GM18499 (cell line): ENCODE measurements at regions not wholly inside any gene's neighbourhood (a gene's known extent, or its start where the extent isn't known, plus 50 kb on each side); places are given as distances from the start of the nearest gene placed in this dataset.
"Not testable (repeated sequence)": the region's sequence is repeated elsewhere in the genome, so short reads cannot be mapped to it uniquely, and the experiment has no call there.

ENCODE experiments used
- ATAC-seq: cut with Tn5 transposase; IDR thresholded peaks from one replicate; pipeline ENCODE4 v1.9.1; 2021; ENCODE audit warnings: moderate number of reproducible peaks; ENCODE audit not compliant: insufficient read depth, unreplicated experiment

GRCh38 chr4:122973465-122973864 is 51.1 kb upstream of the NUDT6 start:
- no peak for ATAC-seq

- ATAC-seq: no peak
Measured at GRCh38 chr4:122976111-122976510, 53.7 kb upstream of the NUDT6 start.

GRCh38 chr4:122977103-122977502 is 54.7 kb upstream of the NUDT6 start:
- ATAC-seq: no peak

DNA sequence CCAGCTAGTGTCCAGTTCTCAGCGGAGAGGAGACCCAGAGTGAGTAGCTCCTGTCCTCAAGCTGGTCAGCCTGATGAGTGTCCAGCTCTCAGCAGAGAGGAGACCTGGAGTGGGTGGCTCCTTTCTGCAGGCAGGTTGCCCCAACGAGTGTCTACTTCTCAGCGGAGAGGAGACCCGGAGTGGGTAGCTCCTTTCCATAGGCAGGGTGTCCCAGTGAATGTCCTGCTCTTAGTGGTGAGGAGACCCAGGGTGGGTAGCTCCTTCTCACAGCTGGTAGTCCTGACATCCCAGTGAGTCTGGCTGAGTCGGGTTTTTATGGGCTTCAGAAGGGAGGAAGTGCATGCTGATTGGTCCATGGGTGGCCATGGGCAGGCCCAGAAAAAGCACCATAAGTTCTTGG is 55.7 kb upstream of the NUDT6 start:
- ATAC-seq: no peak

DNA sequence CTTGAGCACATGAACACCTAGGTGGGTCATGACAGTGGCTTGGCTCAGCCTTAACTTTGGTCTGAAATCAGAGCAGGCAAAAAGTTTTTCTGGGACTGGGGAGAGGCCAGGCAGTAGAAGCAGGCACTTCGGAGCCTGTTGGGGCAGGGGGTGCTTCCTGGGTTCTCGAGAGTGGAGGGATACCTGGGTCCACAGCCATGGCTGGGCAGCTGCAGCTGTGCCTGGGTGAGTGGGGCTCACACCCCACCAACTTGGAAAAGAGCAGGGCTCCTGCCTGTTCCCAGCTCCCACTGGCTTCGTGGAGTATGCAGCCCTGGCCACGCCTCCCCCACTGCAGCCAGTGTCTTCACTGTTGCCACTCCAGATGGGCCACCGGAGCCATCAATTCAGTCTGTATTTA is 56.4 kb upstream of the NUDT6 start:
- no peak for ATAC-seq

GRCh38 chr4:122980860-122981259 is 58.5 kb upstream of the NUDT6 start:
- no peak for ATAC-seq

GRCh38 chr4:122988696-122989095 is 66.3 kb upstream of the NUDT6 start:
- ATAC-seq: no peak

DNA sequence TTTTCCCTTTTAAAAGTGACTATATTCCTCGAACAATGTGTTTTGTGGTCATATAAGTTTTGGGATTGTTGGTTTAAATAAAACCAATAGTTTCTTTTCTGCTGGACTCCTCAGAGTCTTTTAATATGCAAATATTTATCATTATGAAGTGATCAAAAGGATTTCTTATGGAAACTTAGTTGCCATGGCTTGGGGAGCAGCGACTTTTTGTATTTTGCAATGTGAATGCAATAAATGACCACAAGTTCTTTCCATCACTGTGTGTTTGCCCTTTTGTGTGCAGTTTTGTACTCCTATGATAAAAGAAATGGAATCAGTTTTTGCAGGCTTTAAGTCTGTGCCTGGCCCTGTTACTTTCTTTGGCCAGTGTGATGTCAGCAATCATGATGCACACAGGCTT is 68.5 kb upstream of the NUDT6 start:
- ATAC-seq: no peak

- no peak for ATAC-seq
Measured at GRCh38 chr4:122992057-122992456, 69.7 kb upstream of the NUDT6 start.

DNA sequence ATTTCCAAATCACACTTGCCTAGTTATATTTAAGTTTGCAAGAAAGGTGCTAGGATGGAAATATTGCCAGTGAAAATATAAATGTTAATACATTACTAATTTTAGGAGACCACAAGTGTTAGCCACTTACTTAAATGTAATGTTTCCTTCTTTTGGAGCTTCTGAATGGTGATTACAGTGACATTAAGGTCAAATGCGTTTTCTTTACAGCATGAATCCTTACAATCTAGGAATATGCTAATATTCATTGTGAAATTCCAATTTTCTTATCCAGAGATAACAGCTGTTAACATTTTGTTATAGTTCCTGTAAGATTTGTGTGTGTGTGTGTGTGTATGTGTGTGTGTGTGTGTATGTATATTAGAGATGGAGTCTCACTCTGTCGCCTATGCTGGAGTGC is 70.2 kb upstream of the NUDT6 start:
- no peak for ATAC-seq

GRCh38 chr4:122996350-122996749 is 74.0 kb upstream of the NUDT6 start:
- no peak for ATAC-seq

DNA sequence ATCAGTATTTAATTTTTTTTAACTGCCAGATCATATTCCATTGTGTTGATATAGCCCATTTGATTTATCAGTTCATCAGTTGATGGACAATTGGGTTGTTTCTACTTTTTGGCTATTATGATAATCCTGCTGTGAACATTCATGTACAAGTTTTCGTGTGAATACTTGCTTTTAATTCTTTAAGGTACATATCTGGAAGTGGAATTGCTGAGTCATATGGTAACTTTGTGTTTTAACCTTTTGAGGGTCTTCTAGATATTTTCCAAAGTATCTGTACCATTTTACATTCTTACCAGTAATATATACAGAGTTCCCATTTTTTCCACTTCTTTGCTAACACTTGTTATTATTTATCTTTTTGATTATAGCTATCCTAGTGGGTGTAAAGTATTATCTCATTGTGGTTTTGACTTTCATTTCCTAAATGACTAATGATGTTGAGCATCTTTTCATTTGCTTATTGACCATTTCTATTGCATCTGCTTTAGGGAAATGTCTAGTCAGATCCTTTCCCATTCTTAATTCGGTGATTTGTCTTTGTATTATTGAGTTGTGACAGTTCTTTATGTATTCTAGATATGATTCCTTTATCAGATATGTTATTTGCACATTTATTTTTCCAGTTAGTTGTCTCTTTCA is 75.2 kb upstream of the NUDT6 start:
- ATAC-seq: peak; percentile 96

GRCh38 chr4:123004079-123004478 is 81.7 kb upstream of the NUDT6 start:
- ATAC-seq: not testable (repeated sequence)

DNA sequence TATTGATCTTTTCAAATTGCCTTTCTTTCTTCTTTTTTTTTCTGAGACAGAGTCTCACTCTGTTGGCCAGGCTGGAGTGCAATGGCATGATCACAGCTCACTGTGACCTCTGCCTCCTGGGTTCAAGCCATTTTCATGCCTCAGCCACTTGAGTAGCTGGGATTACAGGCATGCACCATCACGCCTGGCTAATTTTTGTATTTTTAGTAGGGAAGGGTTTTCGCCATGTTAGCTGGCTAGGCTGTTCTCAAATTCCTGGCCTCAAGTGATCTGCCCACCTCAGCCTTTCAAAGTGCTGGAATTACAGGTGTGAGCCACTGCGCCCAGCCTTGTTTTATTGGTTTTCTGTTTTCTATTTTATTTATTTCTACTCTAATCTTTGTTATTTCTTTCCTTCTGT is 82.7 kb upstream of the NUDT6 start:
- not testable (repeated sequence) for ATAC-seq

GRCh38 chr4:123007679-123008078 is 85.3 kb upstream of the NUDT6 start:
- ATAC-seq: no peak

GRCh38 chr4:123012416-123012815 is 90.0 kb upstream of the NUDT6 start:
- not testable (repeated sequence) for ATAC-seq

DNA sequence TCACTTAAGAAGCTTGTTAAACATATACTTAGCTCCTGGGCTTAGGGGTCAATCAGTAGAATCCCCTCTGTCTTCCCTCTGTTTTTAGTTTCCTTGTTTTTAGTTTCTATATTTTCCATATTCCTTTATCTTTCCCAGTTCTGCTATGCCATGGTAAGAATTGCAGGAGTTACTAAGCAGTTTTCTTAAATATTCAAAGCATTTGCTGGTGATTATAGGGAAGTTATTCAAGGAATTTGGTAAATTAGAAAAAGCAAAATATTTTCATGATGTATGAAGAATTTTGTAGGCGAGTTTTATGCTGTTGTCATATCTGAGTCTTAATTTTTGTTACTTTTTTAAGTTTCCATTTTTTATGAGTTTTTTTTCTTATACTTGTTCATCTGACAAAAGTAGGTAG is 91.6 kb upstream of the NUDT6 start:
- ATAC-seq: no peak

DNA sequence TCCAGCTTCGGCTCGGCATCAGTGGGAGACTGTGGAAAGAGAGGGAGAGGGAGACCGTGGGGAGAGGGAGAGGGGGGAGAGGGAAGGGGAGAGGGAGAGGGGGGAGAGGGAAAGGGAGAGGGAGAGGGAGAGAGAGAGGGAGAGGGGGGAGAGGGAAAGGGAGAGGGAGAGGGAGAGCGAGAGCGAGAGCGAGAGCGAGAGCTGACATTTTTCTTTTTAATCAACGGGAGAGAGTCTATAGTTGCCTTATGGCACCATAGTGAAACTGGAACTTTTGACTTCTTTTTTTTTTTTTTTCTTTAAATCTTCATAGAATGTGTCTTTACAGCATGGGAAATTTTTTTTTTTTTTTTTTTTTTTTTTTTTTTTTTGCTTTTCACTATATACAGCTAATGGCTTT is 94.7 kb upstream of the NUDT6 start:
- no peak for ATAC-seq

GRCh38 chr4:123017636-123018395 is 95.4 kb upstream of the NUDT6 start:
- no peak for ATAC-seq

DNA sequence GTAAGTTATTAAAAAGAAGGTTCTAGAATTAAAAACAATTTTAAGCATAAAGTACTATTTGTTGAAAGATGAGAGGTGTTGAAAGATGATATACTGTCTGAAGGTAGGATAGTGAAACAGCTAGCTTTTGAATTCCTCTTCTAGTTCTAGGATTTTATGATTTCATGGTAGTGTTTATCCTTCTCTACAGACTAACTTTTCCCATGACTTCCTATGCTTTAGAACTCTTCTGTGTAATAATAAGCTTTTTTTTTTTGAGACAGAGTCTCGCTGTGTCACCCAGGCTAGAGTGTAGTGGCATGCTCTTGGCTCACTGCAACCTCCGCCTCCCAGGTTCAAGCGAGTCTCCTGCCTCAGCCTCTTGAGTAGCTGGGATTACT is 96.0 kb upstream of the NUDT6 start:
- ATAC-seq: no peak

- ATAC-seq: no peak
Measured at GRCh38 chr4:123020285-123020684, 97.9 kb upstream of the NUDT6 start.

DNA sequence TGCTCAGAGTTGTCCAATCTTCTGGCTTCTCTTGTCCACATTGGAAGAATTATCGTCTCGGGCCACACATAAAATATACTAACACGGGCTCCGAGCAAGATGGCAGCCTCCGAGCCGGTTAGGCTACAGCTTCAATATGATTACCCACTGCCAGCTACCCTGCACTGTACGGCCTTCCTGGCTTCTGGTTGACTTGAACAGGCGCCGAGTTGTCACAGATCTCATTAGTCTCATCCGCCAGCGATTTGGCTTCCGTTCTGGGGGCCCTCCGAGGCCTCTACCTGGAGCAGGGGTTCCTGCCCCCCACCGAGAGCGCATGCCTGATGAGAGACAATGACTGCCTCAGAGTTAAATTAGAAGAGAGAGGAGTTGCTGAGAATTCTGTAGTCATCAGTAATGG is 101.2 kb upstream of the NUDT6 start:
- no peak for ATAC-seq
